ENCODE measurements at regions not wholly inside any gene's neighbourhood (a gene's known extent, or its start where the extent isn't known, plus 50 kb on each side); places are given as distances from the start of the nearest gene placed in this dataset.

GRCh38 chr2:47695800-47696477 is 87.0 kb upstream of the MSH6 start:
- no peak for TF ChIP-seq CTCF (IDR thresholded peaks at IDR 0.05)
- no peak for TF ChIP-seq POLR2A (IDR thresholded peaks at IDR 0.05)

Measured in testis (tissue), 2 donors.